ENCODE measurements at regions not wholly inside any gene's neighbourhood (a gene's known extent, or its start where the extent isn't known, plus 50 kb on each side); places are given as distances from the start of the nearest gene placed in this dataset.
"Not testable (repeated sequence)": the region's sequence is repeated elsewhere in the genome, so short reads cannot be mapped to it uniquely, and the experiment has no call there.

DNA sequence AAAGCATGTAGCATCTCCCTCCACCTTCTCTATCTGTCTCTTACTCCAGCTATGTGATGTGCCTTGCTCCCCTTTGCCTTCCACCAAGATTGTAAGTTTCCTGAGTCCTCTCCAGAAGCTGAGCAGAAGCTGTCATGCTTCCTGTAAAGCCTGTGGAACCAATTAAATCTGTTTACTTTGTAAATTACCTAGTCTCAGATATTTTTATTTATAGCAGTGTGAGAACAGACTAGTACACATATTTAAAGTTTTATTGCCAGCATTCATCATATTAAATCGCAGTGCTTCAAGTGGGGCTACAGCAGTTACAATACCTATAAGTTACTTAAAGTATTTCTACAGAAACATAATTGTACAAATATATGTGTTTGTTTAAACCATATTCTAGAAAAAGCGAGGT lies 973.1 kb downstream of the SLC16A7 start:
- DNase-seq, result no peak

DNA sequence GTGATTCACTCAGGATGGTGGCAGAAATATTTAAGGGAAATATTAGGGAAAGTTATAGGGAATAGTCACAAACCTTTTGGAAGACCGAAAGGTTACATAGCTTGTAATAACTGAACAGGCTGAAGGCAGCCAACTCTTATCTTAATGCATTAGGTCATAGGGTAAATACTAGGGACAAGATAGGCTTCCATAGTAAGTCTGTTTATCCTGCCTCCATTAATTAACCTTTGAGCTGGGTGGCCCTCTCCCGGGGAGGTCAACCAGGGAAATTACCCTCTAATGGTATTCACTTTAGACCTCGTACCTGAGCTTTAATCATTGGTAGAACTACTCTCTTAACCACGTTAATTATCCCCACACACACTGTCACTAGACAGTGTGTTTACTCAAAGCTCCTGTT lies 981.8 kb downstream of the SLC16A7 start:
- no peak for DNase-seq

DNA sequence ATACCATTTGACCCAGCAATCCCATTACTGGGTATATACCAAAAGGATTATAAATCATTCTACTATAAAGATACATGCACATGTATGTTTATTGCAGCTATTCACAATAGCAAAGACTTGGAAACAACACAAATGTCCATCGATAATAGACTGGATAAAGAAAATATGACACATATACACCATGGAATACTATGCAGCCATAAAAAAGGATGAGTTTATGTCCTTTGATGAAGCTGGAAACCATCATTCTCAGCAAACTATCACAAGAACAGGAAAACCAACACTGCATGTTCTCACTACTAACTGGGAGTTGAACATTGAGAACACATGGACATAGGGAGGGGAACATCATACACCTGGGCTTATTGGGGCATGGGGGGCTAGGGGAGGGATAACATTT lies 991.8 kb downstream of the SLC16A7 start:
- not testable (repeated sequence) for DNase-seq

DNA sequence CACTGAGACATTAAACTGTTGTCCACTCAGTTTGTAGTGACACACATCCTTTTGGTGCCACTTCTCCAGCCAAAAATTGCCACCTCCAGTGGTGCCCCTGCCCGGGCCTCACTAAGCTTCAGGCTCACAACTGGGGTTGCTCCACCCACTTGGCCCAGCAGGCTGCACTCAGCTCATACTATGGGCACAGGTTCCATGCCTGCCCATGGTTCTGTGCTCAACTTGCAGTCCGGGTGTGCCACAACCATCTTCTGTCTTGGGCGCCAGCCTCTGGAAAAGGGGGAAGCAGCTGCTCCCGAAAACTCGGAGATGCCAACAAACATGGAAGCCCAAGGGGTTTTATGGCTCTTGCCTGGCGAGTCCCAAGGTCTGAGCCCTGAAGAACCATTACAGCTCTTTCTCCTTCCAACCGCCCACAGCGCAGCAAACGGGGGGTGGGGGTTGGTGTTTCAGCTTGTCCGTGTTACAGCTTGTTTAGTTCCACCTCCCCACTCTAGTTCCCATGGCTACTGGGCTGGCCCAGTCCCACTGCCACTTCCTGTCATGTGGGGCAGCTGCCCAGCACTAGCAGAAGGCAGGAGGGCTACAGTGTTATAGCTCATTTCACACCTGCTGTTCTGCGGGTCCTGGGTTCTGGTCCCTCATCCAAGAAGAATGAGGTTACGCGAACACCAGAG lies 998.3 kb downstream of the SLC16A7 start:
- no peak for DNase-seq

DNA sequence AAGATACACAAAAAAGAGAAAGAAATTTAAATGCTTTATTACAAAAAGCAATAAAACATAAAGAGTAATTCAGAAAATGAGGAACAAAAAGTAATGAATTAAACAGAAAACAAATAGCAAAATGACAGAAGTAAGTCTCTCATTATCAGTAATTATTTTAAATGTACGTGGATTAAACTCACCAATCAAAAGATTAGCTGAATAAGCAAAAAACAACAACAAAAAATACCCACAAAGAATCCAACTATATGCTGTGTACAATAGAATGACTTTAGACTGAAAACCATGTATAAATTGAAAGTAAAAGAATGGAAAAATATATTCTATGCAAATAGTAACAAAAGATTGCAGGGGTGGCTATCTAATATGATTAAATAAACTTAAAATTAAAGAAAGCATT lies 1006.8 kb downstream of the SLC16A7 start:
- DNase-seq, result no peak

DNA sequence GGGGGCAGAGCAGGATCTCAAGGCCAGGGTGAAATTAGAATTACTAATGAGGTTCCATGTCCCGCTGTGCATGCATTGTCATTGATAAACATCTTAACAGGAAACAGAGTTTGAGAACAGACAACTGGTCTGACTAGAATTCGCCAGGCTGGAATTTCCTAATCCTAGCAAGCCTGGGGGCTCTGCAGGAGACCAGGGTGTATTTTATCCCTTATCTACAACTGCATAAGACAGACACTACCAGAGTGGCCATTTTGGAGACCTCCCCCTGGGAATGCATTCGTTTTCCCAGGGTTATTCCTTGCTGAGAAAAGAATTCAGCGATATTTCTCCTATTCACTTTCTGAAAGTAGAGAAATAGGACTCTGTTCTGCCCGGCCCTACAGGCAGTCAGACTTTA lies 1007.6 kb downstream of the SLC16A7 start:
- not testable (repeated sequence) for DNase-seq

DNA sequence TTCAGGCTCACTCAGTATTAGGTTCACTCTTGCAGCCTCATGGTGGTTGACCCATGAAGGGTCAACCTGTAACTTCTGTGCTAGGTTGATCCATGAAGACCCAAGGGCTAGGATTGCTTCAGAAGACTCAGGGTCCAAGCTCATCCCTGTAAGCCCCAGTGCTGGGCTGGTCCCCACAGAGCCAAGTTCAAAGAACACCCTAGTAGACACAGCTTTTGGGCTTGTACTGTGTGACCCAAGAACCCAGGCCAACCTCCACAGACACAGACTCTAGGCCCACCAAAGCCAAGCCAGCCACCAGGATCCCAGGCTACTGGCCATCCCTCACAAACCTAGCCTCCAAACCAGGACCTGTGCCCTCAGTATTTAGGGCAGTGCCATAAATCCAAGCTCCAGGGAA lies 1020.6 kb downstream of the SLC16A7 start:
- DNase-seq, result no peak

DNA sequence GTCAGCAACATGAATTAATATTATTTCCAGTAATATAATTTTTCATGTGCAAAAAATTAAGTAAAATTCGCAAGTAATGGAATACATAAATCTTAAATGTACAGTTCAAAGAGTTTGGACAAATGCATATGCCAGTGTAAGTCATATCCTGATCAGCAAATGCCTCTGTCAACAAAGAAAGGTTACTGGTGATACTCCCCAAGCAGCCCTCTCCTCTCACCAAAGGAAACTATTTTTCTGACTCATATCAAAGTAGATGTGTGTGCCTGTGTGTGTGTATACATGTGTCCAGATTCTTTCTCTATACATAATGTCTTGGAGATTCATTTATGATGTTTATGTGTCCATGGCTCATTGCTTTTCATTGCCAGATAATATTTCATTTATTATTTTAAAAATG lies 1035.0 kb downstream of the SLC16A7 start:
- DNase-seq, result no peak

DNA sequence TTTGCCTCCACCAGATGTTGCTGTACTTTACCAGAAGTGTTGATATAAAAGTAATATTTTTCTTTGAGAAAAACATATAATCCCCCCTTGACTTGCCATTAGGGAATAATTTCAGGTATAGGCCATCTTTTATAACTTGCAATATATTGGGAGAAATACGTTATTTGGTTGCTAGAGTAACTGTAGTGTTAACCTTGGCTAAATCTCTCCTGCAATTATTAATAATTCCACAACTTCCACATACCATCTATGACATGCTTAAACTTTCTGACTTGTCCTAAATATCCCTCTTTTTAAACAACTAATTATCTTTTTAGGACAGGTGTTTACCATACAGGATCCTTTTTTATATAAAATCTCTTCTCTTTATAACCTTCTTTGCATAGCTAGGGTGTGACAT lies 1048.2 kb downstream of the SLC16A7 start:
- no peak for DNase-seq

DNA sequence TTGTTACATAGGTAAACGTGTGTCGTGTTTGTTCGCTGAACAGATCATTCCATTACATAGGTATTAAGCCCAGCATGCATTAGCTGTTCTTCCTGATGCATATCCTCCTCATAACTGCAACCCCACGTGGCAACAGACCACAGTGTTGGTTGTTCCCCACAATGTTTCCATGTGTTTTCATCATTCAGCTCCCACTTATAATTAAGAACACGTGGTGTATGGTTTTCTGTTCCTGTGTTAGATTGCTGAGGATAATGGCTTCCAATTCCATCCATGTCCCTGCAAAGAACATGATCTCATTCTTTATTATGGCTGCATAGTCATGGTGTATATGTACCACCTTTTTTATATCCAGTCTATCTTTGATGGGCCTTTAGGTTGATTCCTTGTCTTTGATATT lies 1071.1 kb downstream of the SLC16A7 start:
- DNase-seq, result no peak

DNA sequence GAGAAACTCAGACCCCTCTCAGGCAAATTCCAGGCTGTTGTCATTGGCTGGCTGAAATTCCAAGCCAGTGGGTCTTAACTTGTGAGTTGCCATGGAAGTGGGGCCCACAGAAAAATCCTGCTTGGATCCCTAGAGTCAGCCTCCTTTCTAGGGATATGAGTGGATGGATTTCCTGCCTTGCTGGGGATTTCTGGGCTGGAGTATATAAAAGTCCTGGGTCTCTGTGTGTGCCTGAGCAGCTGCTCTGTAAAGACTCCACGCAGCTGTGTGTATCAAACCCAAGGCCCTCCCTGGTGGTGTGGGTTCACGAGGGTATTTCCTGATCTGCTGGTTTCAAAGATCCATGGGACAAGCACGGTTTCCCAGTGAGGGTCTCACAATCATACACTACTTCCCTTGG lies 1077.1 kb downstream of the SLC16A7 start:
- DNase-seq, result no peak

DNA sequence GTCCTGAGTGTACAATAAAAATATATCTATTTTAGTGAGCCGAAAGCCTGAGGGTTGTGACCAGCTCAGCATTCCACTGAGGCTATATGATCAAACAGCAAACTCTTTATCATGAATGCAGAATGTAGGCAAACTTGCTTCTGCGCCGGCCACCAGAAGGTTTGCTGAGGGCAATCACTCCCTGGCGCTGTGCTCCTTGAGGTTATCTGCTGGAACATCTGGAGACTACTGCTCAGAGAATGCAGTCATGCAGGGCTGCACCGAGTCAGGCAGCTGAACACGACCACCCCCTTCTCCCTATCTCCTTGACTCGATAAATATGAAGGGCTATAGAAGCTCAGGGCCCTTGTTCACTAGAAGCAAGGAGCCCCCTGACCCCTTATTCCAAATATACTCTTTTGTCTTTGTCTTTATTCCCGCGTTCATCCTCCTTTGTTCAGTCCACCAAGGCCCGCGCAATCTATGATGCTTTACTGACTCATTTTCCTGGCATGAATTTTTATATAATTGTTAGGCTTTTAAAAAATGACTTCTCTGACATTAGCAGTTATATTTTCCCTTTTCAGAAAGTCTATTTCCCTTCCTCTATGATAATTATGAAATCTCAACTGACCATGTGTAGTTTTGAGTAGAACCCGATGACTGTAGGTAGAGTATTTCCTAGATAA lies 1089.3 kb downstream of the SLC16A7 start:
- no peak for DNase-seq

DNA sequence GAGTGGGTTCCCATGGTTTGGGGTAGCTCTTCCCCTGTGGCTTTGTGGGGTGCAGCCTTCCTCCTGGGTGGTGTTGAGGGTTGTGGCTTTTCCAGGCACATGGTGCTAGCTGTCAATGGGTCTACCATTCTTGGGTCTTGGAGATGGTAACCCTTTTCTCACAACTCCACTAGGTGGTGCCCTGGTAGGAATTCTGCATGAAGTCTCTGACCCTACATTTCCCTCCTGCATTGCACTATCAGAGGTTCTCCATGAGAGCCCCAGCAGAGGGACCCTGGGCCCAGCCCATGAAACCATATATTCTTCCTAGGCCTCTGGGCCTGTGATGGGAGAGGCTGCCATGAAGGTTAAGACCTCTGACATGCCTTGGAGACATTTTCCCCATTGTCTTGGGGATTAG lies 1093.3 kb downstream of the SLC16A7 start:
- DNase-seq, result no peak

DNA sequence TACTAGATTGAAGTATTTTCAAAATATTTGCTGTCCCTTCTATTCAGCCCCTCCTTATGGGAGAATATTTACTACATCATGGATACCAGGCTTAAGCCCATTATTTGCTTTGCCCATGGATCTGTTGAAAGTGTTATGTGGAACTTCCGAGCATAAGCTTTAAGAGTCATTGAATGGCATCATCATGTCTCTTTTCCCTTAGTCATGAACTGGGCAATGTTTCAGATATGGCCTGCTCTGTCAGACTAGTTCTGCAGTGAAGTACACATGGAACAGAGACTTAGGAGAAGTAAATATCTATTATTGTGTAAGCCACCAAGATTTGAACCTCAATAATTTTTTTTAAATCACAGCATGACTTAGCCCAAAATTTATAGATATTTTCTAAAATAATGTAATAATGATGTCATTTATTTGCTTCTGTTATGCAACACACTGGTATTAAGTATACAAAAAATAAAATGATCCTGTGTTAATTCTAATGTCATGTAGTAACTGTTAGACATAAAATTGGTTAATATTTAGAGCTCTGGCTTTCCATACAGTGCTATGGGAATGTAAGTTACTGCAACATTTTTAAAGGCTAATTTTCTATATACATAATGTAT lies 1097.3 kb downstream of the SLC16A7 start:
- no peak for DNase-seq

DNA sequence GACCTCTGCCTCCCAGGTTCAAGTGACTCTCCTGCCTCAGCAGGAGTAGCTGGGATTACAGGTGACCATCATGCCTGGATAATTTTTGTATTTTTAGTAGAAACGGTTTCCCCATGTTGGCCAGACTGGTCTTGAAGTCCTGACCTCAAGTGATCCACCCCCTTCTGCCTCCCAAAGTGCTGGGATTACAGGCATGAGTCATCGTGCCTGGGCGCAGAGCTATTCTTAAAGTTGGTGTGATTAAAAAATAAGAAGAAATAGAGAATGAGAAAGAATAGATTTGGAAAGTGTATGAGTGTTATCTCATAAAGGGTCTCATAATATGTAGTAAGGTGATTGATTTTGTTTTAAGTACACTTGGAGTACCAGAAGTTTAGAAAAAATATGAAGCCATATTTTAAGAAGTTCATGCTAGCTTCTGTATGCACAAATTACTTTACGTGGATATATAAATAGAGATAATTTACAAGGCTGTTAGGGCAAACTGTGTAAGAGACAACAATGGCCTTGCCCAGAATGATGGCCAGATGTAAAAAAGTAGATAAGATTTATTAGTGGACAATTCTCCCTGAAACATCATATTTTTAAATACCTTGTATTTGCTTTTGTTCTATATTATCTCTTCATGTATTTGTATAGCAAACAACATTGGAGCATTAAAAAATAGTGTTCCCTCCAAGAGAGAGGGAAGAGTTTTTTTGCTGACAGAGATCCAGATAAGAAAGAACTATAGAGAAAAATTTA lies 1108.5 kb downstream of the SLC16A7 start:
- no peak for DNase-seq

DNA sequence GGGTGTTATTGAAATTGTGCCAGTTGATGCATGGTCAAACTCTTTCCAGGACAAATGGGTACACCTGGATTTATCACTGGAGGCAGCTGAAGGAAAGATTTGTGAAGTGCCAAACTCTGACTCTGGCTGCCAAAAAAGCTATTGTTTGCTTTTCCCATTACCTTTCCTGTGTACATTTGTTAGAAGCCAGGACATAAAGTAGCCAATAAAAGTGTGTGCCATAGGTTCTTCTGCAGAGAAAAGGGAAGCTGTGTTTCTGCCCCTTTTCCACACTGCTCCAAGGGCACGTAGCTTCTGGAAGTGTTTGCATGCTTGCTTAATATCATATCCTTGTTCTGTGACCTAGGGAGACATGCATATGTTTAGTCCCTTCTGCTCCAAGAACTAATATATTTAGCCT lies 1114.4 kb downstream of the SLC16A7 start:
- peak; percentile 4 for DNase-seq

DNA sequence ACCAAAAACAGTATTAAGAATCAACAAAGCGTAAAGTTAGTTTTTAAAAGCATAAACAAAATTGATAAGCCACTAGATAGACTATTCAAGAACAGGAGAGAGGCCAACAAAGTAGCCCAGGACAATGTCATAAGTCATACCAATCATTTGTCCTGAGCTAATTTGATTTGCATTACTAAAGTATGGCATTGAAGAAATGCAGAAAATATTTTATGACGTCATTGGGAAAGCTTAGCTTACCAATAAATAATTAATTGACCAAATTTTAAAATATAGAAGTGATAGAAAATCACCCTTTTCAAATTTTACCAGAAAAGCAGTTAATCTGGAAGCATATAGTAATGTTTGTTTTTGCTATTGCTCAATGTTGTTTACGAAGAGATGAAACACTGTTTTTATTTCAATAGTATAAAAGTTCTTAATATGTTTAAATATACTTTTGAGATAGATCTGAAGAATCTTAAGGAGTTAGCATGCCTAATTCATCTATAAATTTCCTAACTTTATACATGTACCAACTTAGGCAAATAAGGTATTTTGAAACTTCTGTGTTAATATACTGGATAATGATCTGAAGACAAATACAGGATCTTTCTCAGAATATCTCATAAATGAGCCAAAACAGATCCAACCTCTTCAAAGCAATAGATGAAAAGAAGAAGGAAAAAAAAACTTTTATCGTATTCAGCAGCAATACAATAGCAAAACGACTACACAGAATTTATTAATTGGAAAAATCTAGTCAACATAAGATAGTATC lies 1118.5 kb downstream of the SLC16A7 start:
- no peak for DNase-seq

DNA sequence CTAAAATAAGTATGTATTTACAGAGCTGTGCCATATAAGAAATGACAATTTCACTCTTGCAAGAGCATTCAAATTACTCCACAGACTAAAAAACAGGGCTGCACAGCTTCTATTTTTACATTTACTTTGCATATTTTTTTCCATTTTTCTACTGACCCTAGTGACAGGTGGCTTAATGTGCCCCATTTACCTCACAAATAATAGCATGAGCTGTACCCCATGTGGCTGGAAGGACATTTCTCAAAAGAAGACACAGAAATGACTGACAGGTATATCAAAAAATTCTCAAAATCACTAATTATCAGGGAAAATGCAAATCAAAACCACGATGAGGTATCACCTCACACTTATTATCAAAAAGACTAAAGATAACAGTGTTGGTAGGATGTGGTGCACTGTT lies 1128.6 kb downstream of the SLC16A7 start:
- DNase-seq, result no peak

DNA sequence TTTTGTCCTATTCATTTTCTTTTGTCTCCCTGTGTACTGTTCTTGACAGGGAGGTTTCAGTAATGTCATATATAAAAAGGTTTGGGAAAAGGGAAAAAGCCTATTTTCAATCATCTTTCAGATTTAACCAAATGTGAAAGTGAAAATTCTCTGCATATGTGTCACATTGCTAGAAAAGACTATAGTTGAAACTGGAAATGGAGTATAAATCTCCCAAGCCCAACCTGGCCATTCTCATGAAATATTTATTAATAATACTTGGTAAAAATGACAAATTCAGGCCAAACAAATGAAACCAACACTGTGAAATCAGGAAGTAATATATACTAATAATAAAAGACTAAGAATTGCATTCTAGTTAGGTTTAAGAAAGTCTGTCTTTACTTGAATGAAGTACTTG lies 1129.2 kb downstream of the SLC16A7 start:
- DNase-seq, result no peak

DNA sequence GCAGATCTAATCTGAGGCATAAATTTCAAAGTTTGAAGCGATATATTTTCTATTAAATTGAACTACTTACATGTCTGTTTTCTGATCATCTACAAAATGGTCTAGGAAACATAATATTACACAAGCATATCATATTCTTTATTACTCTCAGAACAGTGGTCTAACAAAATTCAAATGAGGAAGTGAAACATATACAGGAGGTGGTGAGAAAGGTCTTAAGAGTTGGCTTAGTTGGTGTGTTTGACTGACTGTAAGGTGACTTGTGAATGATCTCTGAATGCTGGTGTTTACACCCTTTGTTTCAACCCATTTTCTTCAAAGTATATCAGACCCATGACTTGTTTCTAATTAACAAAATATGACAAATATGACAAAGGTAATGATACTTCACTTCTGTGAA lies 1156.8 kb downstream of the SLC16A7 start:
- DNase-seq, result no peak

DNA sequence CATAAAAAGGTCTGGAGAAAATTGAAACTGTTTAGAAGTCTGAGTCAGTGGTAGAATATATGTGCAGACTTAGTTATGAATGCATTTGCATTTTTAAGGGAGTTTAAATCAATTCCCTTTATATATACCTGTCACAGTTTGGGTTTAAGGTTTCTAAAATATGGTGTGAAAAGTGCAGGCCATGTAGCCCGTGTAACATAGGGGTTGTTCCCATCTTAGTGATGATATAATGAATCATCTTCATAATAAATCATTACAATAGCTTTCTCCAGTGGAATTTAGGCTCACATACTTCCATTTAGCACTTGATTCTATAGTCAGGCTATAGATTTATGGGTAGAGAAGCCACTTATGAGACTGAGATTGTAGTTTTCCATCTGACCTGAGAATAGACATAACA lies 1162.4 kb downstream of the SLC16A7 start:
- DNase-seq, result no peak

DNA sequence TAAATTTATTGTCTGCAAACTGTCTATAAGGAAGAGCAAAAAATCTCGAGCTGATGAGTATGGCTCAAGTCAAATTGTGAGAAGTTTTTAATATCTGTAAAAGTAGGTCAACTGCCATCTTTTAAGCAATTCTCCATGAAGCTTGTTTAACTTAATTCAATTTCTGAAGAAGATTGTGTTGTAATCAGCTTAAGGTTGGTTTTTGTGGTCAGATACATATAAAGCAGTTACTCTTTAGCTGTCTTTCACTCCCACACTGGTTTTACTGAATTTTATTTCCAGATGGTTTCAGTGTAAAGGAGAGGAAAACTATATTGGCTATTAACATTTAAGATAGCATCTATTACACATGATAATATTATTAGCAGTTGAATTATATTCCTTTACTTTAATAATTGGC lies 1165.1 kb downstream of the SLC16A7 start:
- DNase-seq, result no peak

DNA sequence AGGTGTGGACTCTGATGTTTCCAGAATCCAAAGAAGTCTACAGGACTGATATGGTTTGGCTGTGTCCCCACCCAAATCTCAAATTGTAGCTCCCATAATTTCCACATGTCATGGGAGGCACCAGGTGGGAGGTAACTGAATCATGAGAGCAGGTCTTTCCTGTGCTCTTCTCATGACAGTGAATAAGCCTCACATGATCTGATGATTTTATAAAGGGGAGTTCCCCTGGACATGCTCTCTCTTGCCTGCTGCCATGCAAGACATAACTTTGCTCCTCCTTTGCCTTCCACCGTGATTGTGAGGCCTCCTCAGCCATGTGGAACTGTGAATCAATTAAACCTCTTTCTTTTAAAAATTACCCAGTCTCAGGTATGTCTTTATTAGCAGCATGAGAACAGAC lies 1205.3 kb downstream of the SLC16A7 start:
- DNase-seq, result not testable (repeated sequence)
